ENCODE measurements at regions not wholly inside any gene's neighbourhood (a gene's known extent, or its start where the extent isn't known, plus 50 kb on each side); places are given as distances from the start of the nearest gene placed in this dataset.

GRCh38 chr3:83321891-83322290, 1560.4 kb upstream of the GBE1 start:
- ATAC-seq (no peak), FAIRE-seq (no peak), DNase-seq (ENCODE audit: low read depth, low spot score) (no peak)
- Histone ChIP-seq H3K4me1 (ENCODE audit: control insufficient read depth, insufficient read depth, low read length) (no peaks in the 10 kb centered on the region), H3K27ac (ENCODE audit: control insufficient read depth, insufficient read depth) (no peak overlapping the region), H3K36me3 (ENCODE audit: control insufficient read depth in 2 of 2, insufficient read depth in 2 of 2, low read length in 1 of 2) (no peaks in the 10 kb centered on the region), H3K27me3 (replicated peaks in 1 of 2; ENCODE audit: control insufficient read depth in 2 of 2, insufficient read depth in 2 of 2, low read length in 1 of 2) (no peaks in the 10 kb centered on the region), H3K9ac (ENCODE audit: control insufficient read depth, insufficient read depth, low read length) (no peak overlapping the region), H3K79me2 (ENCODE audit: control insufficient read depth, insufficient read depth, low read length) (no peaks in the 10 kb centered on the region), H3K4me3 (no peak overlapping the region), H3K4me2 (ENCODE audit: control insufficient read depth, insufficient read depth) (no peak overlapping the region), H2AFZ (ENCODE audit: control insufficient read depth, low read depth, low read length) (no peak overlapping the region), H3K9me3 (replicated peaks; ENCODE audit: control insufficient read depth, insufficient read depth, low read length) (no peaks in the 10 kb centered on the region), H4K20me1 (ENCODE audit: control insufficient read depth, insufficient read depth) (no peaks in the 10 kb centered on the region)
- in situ Hi-C loops (cut with MboI), result no loop called here
- POLR2A ChIA-PET, result no interaction called here
- RAD21 ChIA-PET (ENCODE audit: unreplicated experiment), result no interaction called here
- TF ChIP-seq NR2F1 (conservative IDR thresholded peaks at IDR 0.05) (no peak), BHLHE40 (IDR thresholded peaks at IDR 0.05; ENCODE audit: borderline replicate concordance in 1 of 2, low read depth in 2 of 2, low read length in 1 of 2) (no peak), MYC (IDR thresholded peaks at IDR 0.05; ENCODE audit: insufficient read depth, insufficient read length, insufficient replicate concordance, low read length, severe bottlenecking) (no peak), IRF4 (IDR thresholded peaks at IDR 0.05; ENCODE audit: low read depth, low read length) (no peak), FOXK2 (IDR thresholded peaks at IDR 0.05) (no peak), TBL1XR1 (IDR thresholded peaks at IDR 0.05; ENCODE audit: low read depth, low read length) (no peak), PAX5 (IDR thresholded peaks at IDR 0.05; ENCODE audit: borderline replicate concordance, low read depth, low read length) (no peak), YBX1 (IDR thresholded peaks at IDR 0.05) (no peak), RAD51 (IDR thresholded peaks at IDR 0.05) (no peak), EZH2 (IDR thresholded peaks at IDR 0.05; ENCODE audit: borderline replicate concordance, control insufficient read depth, low read depth, low read length) (no peak), CBX5 (IDR thresholded peaks at IDR 0.05; ENCODE audit: low read depth) (no peak), MEF2A (IDR thresholded peaks at IDR 0.05; ENCODE audit: insufficient read depth, low read depth, low read length) (no peak), POLR2AphosphoS2 (IDR thresholded peaks at IDR 0.05; ENCODE audit: low read depth, low read length) (no peak), NR2C1 (IDR thresholded peaks at IDR 0.05) (no peak)
- TF ChIP-seq, protein P1, sequence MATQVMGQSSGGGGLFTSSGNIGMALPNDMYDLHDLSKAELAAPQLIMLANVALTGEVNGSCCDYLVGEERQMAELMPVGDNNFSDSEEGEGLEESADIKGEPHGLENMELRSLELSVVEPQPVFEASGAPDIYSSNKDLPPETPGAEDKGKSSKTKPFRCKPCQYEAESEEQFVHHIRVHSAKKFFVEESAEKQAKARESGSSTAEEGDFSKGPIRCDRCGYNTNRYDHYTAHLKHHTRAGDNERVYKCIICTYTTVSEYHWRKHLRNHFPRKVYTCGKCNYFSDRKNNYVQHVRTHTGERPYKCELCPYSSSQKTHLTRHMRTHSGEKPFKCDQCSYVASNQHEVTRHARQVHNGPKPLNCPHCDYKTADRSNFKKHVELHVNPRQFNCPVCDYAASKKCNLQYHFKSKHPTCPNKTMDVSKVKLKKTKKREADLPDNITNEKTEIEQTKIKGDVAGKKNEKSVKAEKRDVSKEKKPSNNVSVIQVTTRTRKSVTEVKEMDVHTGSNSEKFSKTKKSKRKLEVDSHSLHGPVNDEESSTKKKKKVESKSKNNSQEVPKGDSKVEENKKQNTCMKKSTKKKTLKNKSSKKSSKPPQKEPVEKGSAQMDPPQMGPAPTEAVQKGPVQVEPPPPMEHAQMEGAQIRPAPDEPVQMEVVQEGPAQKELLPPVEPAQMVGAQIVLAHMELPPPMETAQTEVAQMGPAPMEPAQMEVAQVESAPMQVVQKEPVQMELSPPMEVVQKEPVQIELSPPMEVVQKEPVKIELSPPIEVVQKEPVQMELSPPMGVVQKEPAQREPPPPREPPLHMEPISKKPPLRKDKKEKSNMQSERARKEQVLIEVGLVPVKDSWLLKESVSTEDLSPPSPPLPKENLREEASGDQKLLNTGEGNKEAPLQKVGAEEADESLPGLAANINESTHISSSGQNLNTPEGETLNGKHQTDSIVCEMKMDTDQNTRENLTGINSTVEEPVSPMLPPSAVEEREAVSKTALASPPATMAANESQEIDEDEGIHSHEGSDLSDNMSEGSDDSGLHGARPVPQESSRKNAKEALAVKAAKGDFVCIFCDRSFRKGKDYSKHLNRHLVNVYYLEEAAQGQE (IDR thresholded peaks at IDR 0.05; ENCODE audit: low read depth, low read length), result no peak
- SMC1A ChIA-PET (ENCODE audit: uncharacterized antibody, unreplicated experiment), result no interaction called here
- 0% methylated on average over 1 of the region's 1 CpG for WGBS (ENCODE audit: insufficient coverage, insufficient replicate concordance, low lambda C conversion rate, missing lambda C conversion rate)
- intact Hi-C loops (cut with micrococcal nuclease; ENCODE audit: unreplicated experiment), result no loop called here
- CTCF ChIA-PET, result no interaction called here
- no TSS peak for BruUV-seq (replicated peaks)

Measured in GM12878 (cell line).